Caco-2 (cell line): ENCODE measurements at regions not wholly inside any gene's neighbourhood (a gene's known extent, or its start where the extent isn't known, plus 50 kb on each side); places are given as distances from the start of the nearest gene placed in this dataset.
A peak's percentile ranks its signal among the peaks of the same experiment; 100 is the strongest.

ENCODE experiments used
- BruUV-seq: library from RNA; stranded (reverse); fragments of 400-500 nt; replicated peaks from 2 replicates; lab custom pipeline; 2021; lab: Mats Ljungman, UMichigan
- CTCF ChIA-PET: fragments of 300-600 bp; sonication (Branson Sonifier 250); formaldehyde crosslinking; loops from one replicate; lab custom pipeline; 2022; ENCODE audit warnings: antibody characterized with exemption; lab: Charles Lee
- POLR2A ChIA-PET: fragments of 300-600 bp; sonication (Branson Sonifier 250); formaldehyde crosslinking; loops from one replicate; lab custom pipeline; 2022; ENCODE audit warnings: antibody characterized with exemption; lab: Charles Lee
- DNase-seq, 2 experiments: peaks; one replicate each; pipeline versions ENCODE4 v3.0.0 to v3.0.0-alpha.2; 2020 to 2022
- H3K27me3 ChIP-seq: replicated peaks from 2 replicates; pipeline ENCODE4 v1.6.0; 2011; ENCODE audit warnings: low read length; ENCODE audit not compliant: control insufficient read depth, insufficient read depth
- H3K36me3 ChIP-seq: 2 replicates; pipeline ENCODE4 v1.5.1; 2011; ENCODE audit warnings: low read length; ENCODE audit not compliant: control insufficient read depth, insufficient read depth
- H3K4me1 ChIP-seq: fragments of 250-450 bp; sonication (Bioruptor Pico); 2 replicates; pipeline ENCODE4 v1.5.1; 2020; ENCODE audit warnings: mild to moderate bottlenecking
- H3K4me3 ChIP-seq: 2 replicates; pipeline ENCODE4 v1.5.1; 2011; ENCODE audit warnings: low read depth, mild to moderate bottlenecking, control low read depth, low read length
- H3K9me3 ChIP-seq: fragments of 250-450 bp; sonication (Bioruptor Pico); 2 replicates; pipeline ENCODE4 v1.5.1; 2020; ENCODE audit warnings: mild to moderate bottlenecking, moderate library complexity
- H3K27ac Mint-ChIP-seq: one replicate; pipeline ENCODE4 v1.8.0; 2022; ENCODE audit warnings: mixed read lengths; ENCODE audit not compliant: unreplicated experiment
- H3K27me3 Mint-ChIP-seq: one replicate; pipeline ENCODE4 v1.8.0; 2022; ENCODE audit warnings: mixed read lengths; ENCODE audit not compliant: insufficient read depth, unreplicated experiment
- H3K36me3 Mint-ChIP-seq: one replicate; pipeline ENCODE4 v1.8.0; 2022; ENCODE audit warnings: mild to moderate bottlenecking, mixed read lengths; ENCODE audit not compliant: insufficient read depth, unreplicated experiment
- H3K4me1 Mint-ChIP-seq: one replicate; pipeline ENCODE4 v1.8.0; 2022; ENCODE audit warnings: low read depth, mixed read lengths; ENCODE audit not compliant: unreplicated experiment
- H3K4me3 Mint-ChIP-seq: one replicate; pipeline ENCODE4 v1.8.0; 2022; ENCODE audit warnings: mild to moderate bottlenecking, moderate library complexity, mixed read lengths; ENCODE audit not compliant: unreplicated experiment
- H3K9me3 Mint-ChIP-seq: one replicate; pipeline ENCODE4 v1.8.0; 2022; ENCODE audit warnings: mixed read lengths; ENCODE audit not compliant: unreplicated experiment
- intact Hi-C: fragments of 100-400 bp; cut with micrococcal nuclease; formaldehyde crosslinking; loops from one replicate; pipeline ENCODE4 v1.10.0; 2022; ENCODE audit not compliant: unreplicated experiment
- TF ChIP-seq, protein P1 (sequence below), 2 experiments: fragments of 200-600 bp in 1 of 2; IDR thresholded peaks; 1 replicate in 1 of 2; 2 replicates in 1 of 2; pipeline versions ENCODE4 v1.5.1 to v1.8.0; 2011 to 2022; ENCODE audit warnings: antibody characterized with exemption in 1 of 2, control low read depth in 1 of 2, inconsistent platforms in 1 of 2, low read depth in 1 of 2, low read length in 1 of 2, mild to moderate bottlenecking in 1 of 2, moderate library complexity in 1 of 2; ENCODE audit not compliant: insufficient read depth in 1 of 2, severe bottlenecking in 1 of 2, unreplicated experiment in 1 of 2

DNA sequence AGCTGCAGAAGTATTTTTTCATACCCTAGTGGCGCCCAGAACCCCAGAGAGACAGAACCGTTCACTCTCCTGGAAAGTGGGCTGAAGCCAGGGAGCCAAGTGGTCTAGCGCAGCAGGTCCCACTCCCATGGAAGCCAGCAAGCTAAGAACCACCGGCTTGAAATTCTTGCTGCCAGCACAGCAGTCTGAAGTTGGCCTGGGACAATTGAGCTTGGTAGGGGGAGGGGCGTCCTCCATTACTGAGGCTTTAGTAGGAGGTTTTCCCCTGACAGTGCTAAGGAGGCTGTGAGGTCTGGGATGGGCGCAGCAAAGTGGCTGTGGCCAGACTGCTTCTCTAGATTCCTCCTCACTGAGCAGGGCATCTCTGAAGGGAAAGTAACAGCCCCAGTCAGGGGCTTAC is 84.5 kb upstream of the ATXN3L start:
- no peaks in the 10 kb centered on the region; the same call in 1 of the 2 replicates for H3K4me1 ChIP-seq
- no peak overlapping the region for H3K4me3 ChIP-seq
- Mint-ChIP-seq H3K4me1 (no peaks in the 10 kb centered on the region), H3K27ac (no peak overlapping the region), H3K4me3 (no peak overlapping the region), H3K36me3 (no peaks in the 10 kb centered on the region), H3K9me3 (peaks cover 21% of the 10 kb centered on the region), H3K27me3 (no peaks in the 10 kb centered on the region)
- intact Hi-C loops = no loop called here
- ChIA-PET CTCF (no interaction called here), POLR2A (no interaction called here)
- H3K27me3 ChIP-seq = no peaks in the 10 kb centered on the region
- no peaks in the 10 kb centered on the region for H3K9me3 ChIP-seq
- no peaks in the 10 kb centered on the region for H3K36me3 ChIP-seq
- DNase-seq = no peak
- TF ChIP-seq, protein P1, sequence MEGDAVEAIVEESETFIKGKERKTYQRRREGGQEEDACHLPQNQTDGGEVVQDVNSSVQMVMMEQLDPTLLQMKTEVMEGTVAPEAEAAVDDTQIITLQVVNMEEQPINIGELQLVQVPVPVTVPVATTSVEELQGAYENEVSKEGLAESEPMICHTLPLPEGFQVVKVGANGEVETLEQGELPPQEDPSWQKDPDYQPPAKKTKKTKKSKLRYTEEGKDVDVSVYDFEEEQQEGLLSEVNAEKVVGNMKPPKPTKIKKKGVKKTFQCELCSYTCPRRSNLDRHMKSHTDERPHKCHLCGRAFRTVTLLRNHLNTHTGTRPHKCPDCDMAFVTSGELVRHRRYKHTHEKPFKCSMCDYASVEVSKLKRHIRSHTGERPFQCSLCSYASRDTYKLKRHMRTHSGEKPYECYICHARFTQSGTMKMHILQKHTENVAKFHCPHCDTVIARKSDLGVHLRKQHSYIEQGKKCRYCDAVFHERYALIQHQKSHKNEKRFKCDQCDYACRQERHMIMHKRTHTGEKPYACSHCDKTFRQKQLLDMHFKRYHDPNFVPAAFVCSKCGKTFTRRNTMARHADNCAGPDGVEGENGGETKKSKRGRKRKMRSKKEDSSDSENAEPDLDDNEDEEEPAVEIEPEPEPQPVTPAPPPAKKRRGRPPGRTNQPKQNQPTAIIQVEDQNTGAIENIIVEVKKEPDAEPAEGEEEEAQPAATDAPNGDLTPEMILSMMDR (IDR thresholded peaks at IDR 0.05; ENCODE audit: insufficient read depth in 1 of 2, low read depth in 1 of 2, low read length in 1 of 2, severe bottlenecking in 1 of 2, unreplicated experiment in 1 of 2) = no peak
- no TSS peak for BruUV-seq

DNA sequence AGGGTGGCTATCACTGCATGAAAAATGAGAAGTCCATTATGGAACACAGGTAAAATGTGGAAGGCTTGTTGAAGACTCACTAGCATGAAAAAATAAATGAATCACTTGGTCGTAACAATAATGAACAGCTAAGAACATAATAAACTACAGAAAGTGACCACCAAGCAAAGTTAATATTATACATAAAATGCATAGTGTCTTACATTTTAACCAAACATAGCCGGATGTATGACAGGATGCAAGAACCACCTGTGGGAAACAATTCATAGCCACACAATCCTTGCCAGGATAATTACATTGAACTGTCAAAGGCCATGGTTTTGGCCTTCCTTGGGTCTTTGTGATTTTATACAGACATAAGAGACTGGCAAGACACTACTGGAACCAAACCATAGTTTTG is 81.9 kb upstream of the ATXN3L start:
- ChIA-PET CTCF (no interaction called here), POLR2A (no interaction called here)
- Mint-ChIP-seq H3K27ac (no peak overlapping the region), H3K27me3 (no peaks in the 10 kb centered on the region), H3K9me3 (peaks cover 14% of the 10 kb centered on the region), H3K36me3 (no peaks in the 10 kb centered on the region), H3K4me3 (no peak overlapping the region), H3K4me1 (peaks cover 5% of the 10 kb centered on the region)
- Histone ChIP-seq H3K36me3 (no peaks in the 10 kb centered on the region), H3K27me3 (no peaks in the 10 kb centered on the region), H3K4me1 (peaks cover 20% of the 10 kb centered on the region), H3K4me3 (no peak overlapping the region), H3K9me3 (no peaks in the 10 kb centered on the region)
- TF ChIP-seq, protein P1 (IDR thresholded peaks at IDR 0.05; ENCODE audit: insufficient read depth in 1 of 2, low read depth in 1 of 2, low read length in 1 of 2, severe bottlenecking in 1 of 2, unreplicated experiment in 1 of 2) = no peak
- intact Hi-C loops = no loop called here
- DNase-seq = no peak
- BruUV-seq = no TSS peak

DNA sequence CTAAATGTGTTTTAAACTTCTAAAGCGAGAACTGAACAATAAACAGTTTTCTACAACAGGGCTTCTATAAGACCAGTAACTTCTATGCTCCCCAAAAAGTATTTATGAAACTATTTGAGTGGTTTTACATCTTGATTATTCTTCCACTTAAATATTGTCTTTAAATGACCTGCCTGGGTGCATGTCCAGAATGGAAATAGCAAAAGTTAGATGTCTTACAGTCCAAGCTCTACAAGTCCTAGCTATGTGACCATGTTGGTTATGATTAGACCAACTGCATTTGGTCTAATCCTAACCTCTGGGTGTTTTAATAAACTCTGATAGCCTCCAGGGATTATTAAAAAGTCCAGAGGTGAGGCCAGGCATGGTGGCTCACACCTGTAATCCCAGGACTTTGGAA is 79.0 kb upstream of the ATXN3L start:
- Mint-ChIP-seq H3K4me1 (peaks cover 18% of the 10 kb centered on the region), H3K9me3 (peaks cover 14% of the 10 kb centered on the region), H3K36me3 (no peaks in the 10 kb centered on the region), H3K27ac (peak overlapping the region; percentile 83), H3K4me3 (no peak overlapping the region), H3K27me3 (no peaks in the 10 kb centered on the region)
- TF ChIP-seq, protein P1 (IDR thresholded peaks at IDR 0.05; ENCODE audit: insufficient read depth in 1 of 2, low read depth in 1 of 2, low read length in 1 of 2, severe bottlenecking in 1 of 2, unreplicated experiment in 1 of 2) = no peak
- H3K4me1 ChIP-seq = peaks cover 20% of the 10 kb centered on the region
- ChIA-PET CTCF (no interaction called here), POLR2A (no interaction called here)
- no peak overlapping the region for H3K4me3 ChIP-seq
- DNase-seq = no peak
- H3K27me3 ChIP-seq = no peaks in the 10 kb centered on the region
- no peaks in the 10 kb centered on the region for H3K36me3 ChIP-seq
- intact Hi-C loops = loop anchor here (1.0 kb wide), 3 partner anchors 89 to 452 kb away; no protein-coding TSS in a partner anchor
- H3K9me3 ChIP-seq = no peaks in the 10 kb centered on the region
- BruUV-seq = TSS peak; percentile 76
